ENCODE measurements at regions not wholly inside any gene's neighbourhood (a gene's known extent, or its start where the extent isn't known, plus 50 kb on each side); places are given as distances from the start of the nearest gene placed in this dataset.

DNA sequence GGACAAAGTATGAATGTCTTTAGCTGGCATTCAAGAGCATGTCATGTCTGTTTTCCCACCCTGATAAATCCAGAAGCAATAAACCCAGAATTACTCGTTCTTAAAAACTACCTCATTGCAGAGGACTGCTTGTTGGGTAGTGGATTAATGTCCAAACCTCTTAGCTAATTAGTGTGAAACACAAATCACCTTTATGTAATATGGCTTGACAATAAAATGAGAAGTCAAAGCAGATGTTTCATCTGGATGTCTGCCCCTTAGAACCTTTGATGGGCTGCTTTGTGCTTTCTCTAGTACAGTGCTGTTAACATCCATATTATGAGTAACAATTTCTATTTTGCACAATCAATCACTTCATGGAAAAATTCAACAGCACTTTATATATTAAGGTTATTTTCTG lies 149.1 kb upstream of the TUT7 start:
- Histone ChIP-seq H2AFZ (ENCODE audit: low read depth, low read length) (no peak overlapping the region), H3K79me2 (replicated peaks; ENCODE audit: insufficient read depth, low read length) (no peaks in the 10 kb centered on the region), H3K9me2 (ENCODE audit: insufficient read depth, low read length) (no peaks in the 10 kb centered on the region), H3K4me3 (ENCODE audit: low read length) (no peak overlapping the region), H3F3A (ENCODE audit: insufficient read depth, low read length, poor library complexity, severe bottlenecking) (no peaks in the 10 kb centered on the region), H3K9me3 (ENCODE audit: low read length) (no peaks in the 10 kb centered on the region), H3K9ac (ENCODE audit: low read length) (no peak overlapping the region), H4K20me1 (ENCODE audit: insufficient read depth) (no peaks in the 10 kb centered on the region), H3K4me2 (ENCODE audit: low read length) (no peak overlapping the region), H3K27ac (ENCODE audit: low read length) (no peak overlapping the region), H3K27me3 (ENCODE audit: insufficient read depth, low read depth, low read length) (no peaks in the 10 kb centered on the region), H3K36me3 (ENCODE audit: insufficient read depth, low read length) (no peaks in the 10 kb centered on the region)
- TF ChIP-seq EP300 (conservative IDR thresholded peaks at IDR 0.05; ENCODE audit: poor library complexity, severe bottlenecking): no peak
- TF ChIP-seq POLR2AphosphoS5 (IDR thresholded peaks at IDR 0.05): no peak
- no peak for TF ChIP-seq EZH2 (IDR thresholded peaks at IDR 0.05; ENCODE audit: borderline replicate concordance, insufficient read depth, low read length, poor library complexity, severe bottlenecking)
- TF ChIP-seq MXI1 (conservative IDR thresholded peaks at IDR 0.05; ENCODE audit: poor library complexity, severe bottlenecking): no peak
- no peak for TF ChIP-seq REST (IDR thresholded peaks at IDR 0.05; ENCODE audit: borderline replicate concordance)
- TF ChIP-seq, protein P1, sequence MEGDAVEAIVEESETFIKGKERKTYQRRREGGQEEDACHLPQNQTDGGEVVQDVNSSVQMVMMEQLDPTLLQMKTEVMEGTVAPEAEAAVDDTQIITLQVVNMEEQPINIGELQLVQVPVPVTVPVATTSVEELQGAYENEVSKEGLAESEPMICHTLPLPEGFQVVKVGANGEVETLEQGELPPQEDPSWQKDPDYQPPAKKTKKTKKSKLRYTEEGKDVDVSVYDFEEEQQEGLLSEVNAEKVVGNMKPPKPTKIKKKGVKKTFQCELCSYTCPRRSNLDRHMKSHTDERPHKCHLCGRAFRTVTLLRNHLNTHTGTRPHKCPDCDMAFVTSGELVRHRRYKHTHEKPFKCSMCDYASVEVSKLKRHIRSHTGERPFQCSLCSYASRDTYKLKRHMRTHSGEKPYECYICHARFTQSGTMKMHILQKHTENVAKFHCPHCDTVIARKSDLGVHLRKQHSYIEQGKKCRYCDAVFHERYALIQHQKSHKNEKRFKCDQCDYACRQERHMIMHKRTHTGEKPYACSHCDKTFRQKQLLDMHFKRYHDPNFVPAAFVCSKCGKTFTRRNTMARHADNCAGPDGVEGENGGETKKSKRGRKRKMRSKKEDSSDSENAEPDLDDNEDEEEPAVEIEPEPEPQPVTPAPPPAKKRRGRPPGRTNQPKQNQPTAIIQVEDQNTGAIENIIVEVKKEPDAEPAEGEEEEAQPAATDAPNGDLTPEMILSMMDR (IDR thresholded peaks at IDR 0.05; ENCODE audit: poor library complexity, severe bottlenecking): no peak
- TF ChIP-seq SMC3 (conservative IDR thresholded peaks at IDR 0.05; ENCODE audit: poor library complexity): no peak
- TF ChIP-seq RAD21 (conservative IDR thresholded peaks at IDR 0.05): no peak
- TF ChIP-seq TAF1 (IDR thresholded peaks at IDR 0.05; ENCODE audit: low read depth): no peak

DNA sequence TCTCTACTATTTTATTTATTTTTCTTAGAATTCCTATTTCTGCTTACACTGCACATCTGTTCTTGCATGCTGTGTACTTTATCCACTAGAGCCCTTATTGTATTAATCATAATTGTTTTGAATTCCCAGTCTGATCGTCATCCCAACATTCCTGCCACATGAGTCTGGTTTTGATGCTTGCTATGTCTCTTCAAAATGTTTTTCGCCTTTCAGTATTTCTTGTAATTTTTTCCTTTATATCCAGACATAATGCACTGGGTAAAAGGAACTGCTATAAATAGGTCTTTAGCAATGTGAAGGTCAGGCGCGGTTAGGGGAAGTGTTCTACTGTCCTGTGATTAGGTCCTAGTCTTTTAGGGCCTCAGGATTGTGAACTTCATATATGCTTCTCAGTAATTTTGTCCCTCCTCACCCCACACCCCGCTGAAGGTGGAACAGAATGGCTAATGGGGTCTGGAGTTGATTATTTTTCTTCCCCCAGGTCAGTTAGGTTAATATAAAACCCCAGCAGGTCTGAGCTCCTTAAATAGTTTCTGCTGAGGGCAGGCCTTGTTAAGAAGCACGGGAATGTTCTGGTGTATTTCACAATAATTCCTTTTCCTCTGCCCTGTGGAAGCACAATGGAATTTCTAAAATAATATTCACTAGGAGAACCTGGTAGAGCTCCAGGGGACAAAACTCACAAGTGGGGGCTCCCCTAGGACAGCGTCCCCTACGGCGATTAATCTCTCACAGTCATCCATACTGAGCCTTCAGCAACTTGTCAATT lies 146.6 kb upstream of the TUT7 start:
- no peaks in the 10 kb centered on the region for H3K9me2 ChIP-seq (ENCODE audit: insufficient read depth, low read length)
- no peaks in the 10 kb centered on the region for H4K20me1 ChIP-seq (ENCODE audit: insufficient read depth)
- H3K27ac ChIP-seq (ENCODE audit: low read length): no peak overlapping the region
- no peaks in the 10 kb centered on the region for H3K27me3 ChIP-seq (ENCODE audit: insufficient read depth, low read depth, low read length)
- no peaks in the 10 kb centered on the region for H3K9me3 ChIP-seq (ENCODE audit: low read length)
- H3F3A ChIP-seq (ENCODE audit: insufficient read depth, low read length, poor library complexity, severe bottlenecking): no peaks in the 10 kb centered on the region
- no peaks in the 10 kb centered on the region for H3K79me2 ChIP-seq (replicated peaks; ENCODE audit: insufficient read depth, low read length)
- no peak overlapping the region for H3K4me2 ChIP-seq (ENCODE audit: low read length)
- TF ChIP-seq POLR2AphosphoS5 (IDR thresholded peaks at IDR 0.05): no peak
- no peak for TF ChIP-seq EP300 (conservative IDR thresholded peaks at IDR 0.05; ENCODE audit: poor library complexity, severe bottlenecking)
- TF ChIP-seq MXI1 (conservative IDR thresholded peaks at IDR 0.05; ENCODE audit: poor library complexity, severe bottlenecking): no peak
- no peak for TF ChIP-seq EZH2 (IDR thresholded peaks at IDR 0.05; ENCODE audit: borderline replicate concordance, insufficient read depth, low read length, poor library complexity, severe bottlenecking)
- TF ChIP-seq, protein P1 (IDR thresholded peaks at IDR 0.05; ENCODE audit: poor library complexity, severe bottlenecking): no peak
- no peak overlapping the region for H2AFZ ChIP-seq (ENCODE audit: low read depth, low read length)
- no peak overlapping the region for H3K9ac ChIP-seq (ENCODE audit: low read length)
- H3K36me3 ChIP-seq (ENCODE audit: insufficient read depth, low read length): no peaks in the 10 kb centered on the region
- no peak overlapping the region for H3K4me3 ChIP-seq (ENCODE audit: low read length)

Measured in neural cell (in vitro differentiated cells).